NCI-H146 treated with DMSO at 0.1 percent for 48 hours (cell line): ENCODE measurements at regions not wholly inside any gene's neighbourhood (a gene's known extent, or its start where the extent isn't known, plus 50 kb on each side); places are given as distances from the start of the nearest gene placed in this dataset.

Experiments
- DNase-seq: peaks from one replicate; lab custom pipeline; 2025; ENCODE audit not compliant: unreplicated experiment; lab: John Stamatoyannopoulos, UW

DNA sequence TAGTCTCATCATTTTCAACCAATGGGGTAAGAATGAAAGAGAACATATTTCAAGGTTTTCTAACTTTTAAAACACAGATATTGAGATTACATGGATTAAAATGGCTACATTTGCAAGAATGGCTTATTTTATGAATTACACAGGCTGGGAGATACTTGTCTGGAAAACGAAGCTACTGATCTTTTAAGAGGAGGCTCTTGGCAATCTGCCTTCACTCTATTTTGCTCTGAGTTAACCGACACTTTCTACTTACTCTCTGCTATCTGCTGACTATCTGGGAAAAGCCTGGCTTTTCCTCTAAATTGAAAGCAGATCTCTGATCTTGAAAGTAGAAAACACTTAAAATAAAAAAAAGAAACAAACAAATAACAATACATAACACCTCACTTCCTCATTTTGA, 325.4 kb upstream of the LINC00305 start:
- DNase-seq = no peak

- DNase-seq = no peak
Measured at GRCh38 chr18:64449434-64449833, 300.5 kb upstream of the LINC00305 start.

DNA sequence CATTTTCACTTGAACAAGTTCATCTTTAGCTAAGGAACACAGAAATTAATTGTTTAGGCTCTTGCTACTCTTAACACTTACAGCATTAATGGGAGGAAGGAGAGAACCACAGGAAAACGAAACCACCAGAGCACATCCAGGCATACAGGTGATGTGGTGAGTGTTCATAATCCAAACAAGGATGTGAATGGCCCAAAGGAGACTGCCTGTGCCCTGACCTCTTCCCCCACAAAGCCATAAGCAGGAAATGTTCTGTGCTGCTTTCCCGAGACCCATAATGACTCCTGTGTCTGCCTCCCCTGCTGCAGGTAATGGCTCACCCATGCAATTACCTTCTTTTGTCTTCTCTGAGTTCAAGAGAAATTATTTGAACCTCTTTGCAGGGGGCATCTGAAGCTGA, 295.9 kb upstream of the LINC00305 start:
- DNase-seq = peak; percentile 98

GRCh38 chr18:64438178-64438577, 289.3 kb upstream of the LINC00305 start:
- DNase-seq = no peak

- DNase-seq = no peak
Measured at GRCh38 chr18:64436111-64436510, 287.2 kb upstream of the LINC00305 start.

- no peak for DNase-seq
Measured at GRCh38 chr18:64419156-64419555, 270.3 kb upstream of the LINC00305 start.

DNA sequence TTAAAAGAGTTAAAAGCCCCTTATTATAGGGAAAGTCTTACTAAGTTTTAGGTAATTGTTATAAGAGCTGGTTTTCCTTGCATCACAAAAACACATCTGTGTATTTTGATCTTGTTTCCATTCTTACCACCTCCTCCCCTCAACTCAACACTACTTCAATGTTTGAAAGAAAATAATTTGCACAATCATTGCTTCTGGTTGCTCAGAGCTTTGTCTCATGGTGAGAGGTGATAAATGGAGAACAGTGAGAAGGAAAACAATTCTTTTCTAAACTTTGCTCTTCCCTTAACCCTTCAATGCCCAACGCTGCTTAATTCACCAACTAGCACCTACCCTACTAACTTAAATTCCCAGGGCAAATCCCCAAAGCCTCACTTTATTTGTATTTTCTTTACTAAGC, 268.1 kb upstream of the LINC00305 start:
- DNase-seq = no peak

GRCh38 chr18:64415218-64415617, 266.3 kb upstream of the LINC00305 start:
- no peak for DNase-seq

DNA sequence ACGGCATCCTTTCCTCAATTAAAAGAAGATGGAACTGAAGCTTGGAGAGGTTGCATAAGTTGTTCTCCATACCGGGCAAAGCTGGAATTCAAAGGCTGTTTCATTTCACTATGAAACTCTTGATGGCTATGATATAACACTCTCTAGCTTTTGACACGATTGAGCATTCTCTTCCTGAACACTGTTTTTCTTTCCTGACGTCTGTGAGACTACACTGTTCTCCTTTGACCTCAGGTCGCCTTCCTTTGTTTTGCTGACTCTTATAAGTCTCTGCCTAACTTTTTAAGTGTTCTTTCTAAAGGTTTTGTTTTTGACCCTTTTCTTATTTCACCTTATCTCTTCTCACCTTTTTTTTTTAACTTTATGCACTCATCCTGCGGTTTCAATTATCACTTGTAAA, 261.8 kb upstream of the LINC00305 start:
- DNase-seq = no peak

- DNase-seq = peak; percentile 52
Measured at GRCh38 chr18:64409511-64409910, 260.6 kb upstream of the LINC00305 start.

GRCh38 chr18:64407606-64408005, 258.7 kb upstream of the LINC00305 start:
- peak; percentile 53 for DNase-seq

GRCh38 chr18:64405161-64405560, 256.3 kb upstream of the LINC00305 start:
- no peak for DNase-seq

DNA sequence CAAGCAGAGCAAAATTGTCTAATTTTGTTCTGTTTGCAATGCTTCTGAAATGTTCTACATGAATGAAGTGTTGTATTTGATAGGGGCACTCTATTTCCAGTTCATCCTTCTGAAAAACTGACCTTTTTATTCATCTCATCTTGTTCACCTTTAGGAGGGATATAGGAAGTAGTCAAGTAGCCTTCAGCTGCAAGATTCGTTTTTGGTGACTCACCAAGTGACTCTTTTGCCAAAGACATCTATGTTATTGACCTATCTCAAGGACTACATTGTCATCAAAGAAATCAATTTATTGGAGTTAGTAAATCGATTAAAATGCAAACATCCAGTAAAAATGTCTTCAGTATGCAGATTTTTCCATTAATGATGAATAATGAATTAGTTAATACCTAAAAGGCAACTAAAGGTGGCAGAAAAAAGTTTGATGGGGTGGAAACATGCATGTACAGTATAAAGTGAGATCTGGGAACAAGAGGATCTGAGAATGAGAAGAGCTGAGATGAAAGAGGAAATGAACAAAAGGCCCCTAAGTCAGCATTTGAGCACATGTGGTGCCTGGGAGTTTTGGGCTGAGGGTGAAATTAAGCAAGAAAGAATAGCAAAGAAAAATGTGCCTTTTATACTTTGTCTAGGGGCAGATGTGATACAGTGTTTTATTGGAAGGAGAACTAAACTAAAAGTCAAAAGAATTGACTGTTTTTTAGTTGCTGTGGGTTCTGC, 255.1 kb upstream of the LINC00305 start:
- no peak for DNase-seq

DNA sequence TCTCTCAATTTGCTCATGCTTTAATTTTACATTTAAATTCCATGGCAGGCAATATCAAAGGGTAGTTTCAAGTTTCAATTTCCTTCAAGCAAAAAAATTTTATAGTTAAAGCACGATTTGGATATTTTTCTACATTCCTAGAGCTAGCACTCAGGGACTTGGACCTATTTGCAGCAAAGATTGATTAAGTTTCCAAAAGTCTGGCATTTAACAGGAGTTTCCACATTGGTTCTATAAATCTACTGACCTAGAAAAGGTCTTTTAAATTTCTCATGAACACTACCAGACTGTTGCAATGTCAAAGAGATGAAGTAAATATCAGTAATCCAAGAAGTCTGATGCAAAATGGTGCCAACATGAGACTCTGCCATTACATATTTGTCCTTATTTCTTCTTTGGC, 253.7 kb upstream of the LINC00305 start:
- no peak for DNase-seq

DNA sequence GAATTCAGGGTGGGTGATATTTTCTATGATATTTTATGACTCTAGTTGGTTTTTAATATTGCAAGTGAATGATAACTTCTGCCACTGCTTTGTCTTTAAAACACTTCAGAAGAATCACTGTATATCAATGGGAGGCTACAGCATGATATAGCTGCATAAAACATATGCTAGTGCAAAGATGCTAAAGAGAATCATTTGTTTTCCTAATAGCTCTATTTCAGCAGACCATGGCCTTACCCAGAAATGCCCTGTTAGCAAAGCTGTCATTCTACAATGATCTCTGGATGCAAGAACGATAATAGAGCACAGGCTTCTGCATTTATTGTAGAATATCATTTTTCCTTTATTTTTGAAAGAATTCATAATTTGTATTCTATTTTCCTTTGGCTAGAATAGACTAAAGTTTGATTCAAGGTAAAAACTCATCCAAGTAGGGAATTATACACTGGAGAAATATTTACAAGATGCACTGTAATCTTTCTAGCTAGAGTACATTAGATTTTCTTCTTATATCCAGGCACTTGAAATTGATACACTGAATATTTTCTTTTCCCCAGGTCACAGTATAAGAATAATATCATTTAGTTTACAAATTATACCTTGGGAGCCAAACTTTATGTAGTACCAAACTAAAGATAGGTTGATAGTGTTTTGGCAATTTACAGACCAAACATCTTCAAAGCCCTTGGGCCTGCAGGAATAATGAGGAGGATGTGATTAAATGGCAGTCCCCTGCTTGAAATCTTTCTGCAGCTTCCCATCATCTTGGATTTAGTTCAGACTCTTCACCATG, 252.6 kb upstream of the LINC00305 start:
- no peak for DNase-seq

DNA sequence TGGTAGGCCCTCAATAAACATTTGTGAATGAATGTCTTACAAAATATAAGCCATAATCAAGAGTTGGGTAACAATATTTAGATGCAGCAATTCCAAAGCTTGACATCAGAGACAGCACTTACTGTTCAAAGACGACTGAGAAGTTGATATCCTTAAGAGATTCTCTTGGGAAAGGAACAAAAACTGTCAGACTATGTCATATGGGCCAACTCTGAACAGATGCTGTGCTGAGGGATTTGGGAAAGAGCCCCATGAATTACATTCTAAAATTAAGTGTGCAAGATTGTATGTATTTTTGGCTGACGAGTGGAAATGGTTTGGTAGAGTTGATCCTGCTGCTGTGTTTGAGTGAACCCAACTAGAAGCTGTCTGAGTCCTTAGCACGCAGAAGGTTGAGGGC, 250.7 kb upstream of the LINC00305 start:
- no peak for DNase-seq

DNA sequence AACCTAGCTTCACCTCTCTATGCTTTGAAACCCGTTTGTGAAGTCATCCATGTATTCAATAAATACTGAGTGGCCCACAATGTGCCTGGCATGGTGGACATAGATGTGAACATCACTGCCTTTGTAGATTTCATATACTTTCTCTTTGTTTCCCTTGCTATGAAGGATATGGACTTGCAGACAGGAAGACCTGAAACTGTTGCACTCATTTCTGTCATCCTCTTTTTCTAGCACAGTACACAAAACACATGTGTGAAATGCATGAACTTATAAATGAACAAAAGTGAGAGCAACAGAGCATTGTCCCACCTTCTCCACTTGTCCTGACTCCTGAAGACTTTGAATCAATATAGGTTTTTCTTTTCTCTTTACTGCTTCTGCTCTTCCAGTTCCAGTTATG, 249.4 kb upstream of the LINC00305 start:
- DNase-seq = no peak

DNA sequence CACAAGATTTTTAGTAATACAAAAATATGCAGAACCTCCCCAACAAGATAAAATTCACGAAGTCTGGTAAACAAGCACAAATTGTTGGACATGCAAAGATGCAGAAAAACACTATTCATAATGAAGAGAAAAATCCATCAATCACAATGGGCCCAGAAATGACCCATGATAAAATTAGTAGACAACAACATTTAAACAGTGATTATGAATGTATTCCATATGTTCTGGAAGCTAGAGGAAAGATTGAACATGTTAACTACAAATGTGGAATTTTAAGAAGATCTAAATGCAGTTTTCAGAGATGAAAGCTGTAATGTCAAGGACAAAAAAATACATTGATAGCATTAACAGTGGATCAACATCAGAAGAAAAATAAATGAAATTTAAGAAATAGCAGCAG, 243.3 kb upstream of the LINC00305 start:
- no peak for DNase-seq

GRCh38 chr18:64384101-64384500, 235.2 kb upstream of the LINC00305 start:
- no peak for DNase-seq

DNA sequence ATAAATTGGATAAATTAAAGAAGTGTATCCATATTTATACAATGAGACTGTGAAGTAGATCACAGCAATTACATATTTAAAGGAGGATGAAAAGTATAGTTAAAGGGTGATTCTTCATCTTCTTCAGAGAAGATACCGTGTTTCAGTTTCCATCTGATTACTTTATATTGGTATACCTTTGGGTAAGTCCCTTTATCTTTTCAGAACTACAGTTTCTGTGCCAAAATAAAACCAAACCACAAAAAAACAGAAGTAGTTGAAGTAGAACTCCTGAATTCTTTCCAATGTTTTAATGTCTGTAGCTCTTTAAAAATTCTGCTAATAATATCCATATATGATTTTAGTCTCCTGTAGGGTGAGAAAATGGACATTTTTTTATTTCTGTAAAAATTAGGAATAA, 231.2 kb upstream of the LINC00305 start:
- no peak for DNase-seq

DNA sequence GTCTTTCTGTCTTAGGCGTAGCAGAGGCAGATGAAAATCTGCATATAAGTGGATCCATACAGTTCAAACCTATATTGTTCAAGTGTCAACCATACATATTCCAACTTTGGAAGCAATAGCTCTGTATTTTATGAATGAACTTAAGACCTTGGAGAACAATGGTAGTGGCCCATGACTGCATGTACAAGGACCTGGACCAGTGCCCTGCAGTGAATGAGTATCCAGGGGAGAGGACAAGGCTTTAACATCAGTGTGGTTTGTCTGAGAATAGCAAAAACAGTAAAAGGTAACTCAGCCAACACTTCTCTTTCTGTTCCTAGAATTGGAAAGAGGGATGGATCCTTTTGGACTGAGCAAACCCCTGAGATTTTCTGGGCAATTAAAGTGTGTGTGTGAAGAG, 230.8 kb upstream of the LINC00305 start:
- no peak for DNase-seq

GRCh38 chr18:64377446-64377845, 228.6 kb upstream of the LINC00305 start:
- DNase-seq = no peak

- no peak for DNase-seq
Measured at GRCh38 chr18:64372850-64373249, 224.0 kb upstream of the LINC00305 start.
